T-cell (primary cell): ENCODE measurements at regions not wholly inside any gene's neighbourhood (a gene's known extent, or its start where the extent isn't known, plus 50 kb on each side); places are given as distances from the start of the nearest gene placed in this dataset.

Source experiments
- ATAC-seq, 4 experiments: fragments of 200-7000 bp in 3 of 4; fragments of 150-1000 bp in 1 of 4; cut with Tn5 transposase; replicated peaks in 1 of 4; 1 replicate in 3 of 4; 2 replicates in 1 of 4; pipeline ENCODE4 v1.10.0; 2021; ENCODE audit warnings: moderate library complexity in 3 of 4, mild to moderate bottlenecking in 2 of 4, moderate number of reproducible peaks in 1 of 4
- CTCF ChIA-PET, 2 donors: fragments of 300-600 bp; sonication (Branson Sonifier 250); formaldehyde crosslinking; loops; one replicate each; lab custom pipeline; 2022; ENCODE audit warnings: antibody characterized with exemption in 2 of 2; lab: Charles Lee
- POLR2A ChIA-PET, 2 donors: fragments of 300-600 bp; sonication (Branson Sonifier 250); formaldehyde crosslinking; loops; one replicate each; lab custom pipeline; 2022; ENCODE audit warnings: antibody characterized with exemption in 2 of 2; lab: Charles Lee
- DNase-seq, 35 experiments: peaks; one replicate each; pipeline versions ENCODE4 v3.0.0 to v3.0.0-alpha.2; 2013 to 2023
- H3K27ac ChIP-seq: one replicate; pipeline ENCODE4 v1.5.1; 2013; ENCODE audit warnings: low read length
- H3K27me3 ChIP-seq, 2 experiments: replicated peaks in 1 of 2; 1 replicate in 1 of 2; 2 replicates in 1 of 2; pipeline versions ENCODE4 v1.6.1 to v1.7.0; 2013; ENCODE audit warnings: low read length in 1 of 2, mixed read lengths in 1 of 2; ENCODE audit not compliant: control insufficient read depth in 2 of 2, insufficient read depth in 2 of 2; ENCODE audit errors: extremely low read depth in 1 of 2
- H3K36me3 ChIP-seq, 2 donors: 1 replicate in 1 of 2; 2 replicates in 1 of 2; pipeline versions ENCODE4 v1.6.1 to v1.7.0; 2013; ENCODE audit warnings: low read length in 1 of 2; ENCODE audit not compliant: control insufficient read depth in 2 of 2, insufficient read depth in 1 of 2; ENCODE audit errors: extremely low read depth in 1 of 2
- H3K4me1 ChIP-seq, 2 experiments: 1 replicate in 1 of 2; 2 replicates in 1 of 2; pipeline versions ENCODE4 v1.6.1 to v1.7.0; 2013; ENCODE audit warnings: low read length in 2 of 2, mixed read lengths in 1 of 2; ENCODE audit not compliant: insufficient read depth in 2 of 2, control insufficient read depth in 1 of 2; ENCODE audit errors: extremely low read depth in 1 of 2
- H3K4me3 ChIP-seq, 2 donors: 1 replicate in 1 of 2; 2 replicates in 1 of 2; pipeline versions ENCODE4 v1.5.1 to v1.7.0; 2013; ENCODE audit warnings: mild to moderate bottlenecking in 2 of 2, low read length in 1 of 2, moderate library complexity in 1 of 2; ENCODE audit not compliant: control insufficient read depth in 1 of 2; ENCODE audit errors: extremely low read depth in 1 of 2
- H3K9me3 ChIP-seq: 2 replicates; pipeline ENCODE4 v1.7.0; 2013
- H3K27ac Mint-ChIP-seq, 2 donors: one replicate each; pipeline ENCODE4 v1.8.0; 2020 to 2021; ENCODE audit warnings: mild to moderate bottlenecking in 2 of 2, mixed read lengths in 2 of 2
- H3K27me3 Mint-ChIP-seq, 2 donors: one replicate each; pipeline ENCODE4 v1.8.0; 2021 to 2022; ENCODE audit warnings: mixed read lengths in 2 of 2
- H3K36me3 Mint-ChIP-seq: one replicate; pipeline ENCODE4 v1.8.0; 2021; ENCODE audit warnings: mixed read lengths
- H3K4me1 Mint-ChIP-seq, 3 donors: one replicate each; pipeline ENCODE4 v1.8.0; 2020 to 2022; ENCODE audit warnings: mixed read lengths in 3 of 3, mild to moderate bottlenecking in 1 of 3
- H3K4me3 Mint-ChIP-seq, 3 donors: one replicate each; pipeline ENCODE4 v1.8.0; 2020 to 2022; ENCODE audit warnings: mild to moderate bottlenecking in 3 of 3, mixed read lengths in 3 of 3, moderate library complexity in 3 of 3
- H3K9me3 Mint-ChIP-seq, 3 donors: one replicate each; pipeline ENCODE4 v1.8.0; 2020 to 2022; ENCODE audit warnings: mixed read lengths in 3 of 3
- WGBS: methylation state at CpG from one replicate; pipeline ENCODE4 v1.1.5; 2013; ENCODE audit warnings: missing lambda C conversion rate; ENCODE audit not compliant: insufficient coverage; 5-methylcytosine and 5-hydroxymethylcytosine counted together

DNA sequence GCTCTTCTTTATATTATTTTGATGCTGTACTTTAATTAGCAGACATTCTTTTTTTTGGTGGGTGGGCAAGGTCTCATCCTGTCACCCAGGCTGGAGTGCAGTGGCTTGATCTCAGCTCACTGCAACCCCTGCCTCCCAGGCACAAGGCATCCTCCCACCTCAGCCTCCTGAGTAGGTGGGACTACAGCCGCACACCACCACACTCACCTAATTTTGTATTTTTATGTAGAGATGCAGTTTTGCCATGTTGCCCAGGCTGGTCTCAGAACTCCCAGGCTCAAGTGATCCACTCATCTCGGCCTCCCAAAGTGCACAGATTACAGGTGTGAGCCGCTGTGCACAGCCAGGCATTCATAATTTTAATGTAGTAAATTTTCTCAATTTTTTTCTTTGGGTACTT lies 608.1 kb downstream of the ZNF385D start:
- CTCF ChIA-PET = no interaction called here
- H3K4me3 Mint-ChIP-seq = no peak overlapping the region
- H3K27ac Mint-ChIP-seq = no peak overlapping the region
- POLR2A ChIA-PET = no interaction called here
- no peaks in the 10 kb centered on the region for H3K27me3 ChIP-seq
- no peak overlapping the region for H3K27ac ChIP-seq
- H3K4me1 ChIP-seq = no peaks in the 10 kb centered on the region
- H3K27me3 Mint-ChIP-seq = no peaks in the 10 kb centered on the region
- peaks cover 4 to 10% (median 5%) of the 10 kb centered on the region in 3 donors for H3K9me3 Mint-ChIP-seq
- H3K4me3 ChIP-seq = no peak overlapping the region
- H3K9me3 ChIP-seq = no peaks in the 10 kb centered on the region
- no peaks in the 10 kb centered on the region for H3K36me3 ChIP-seq
- no peaks in the 10 kb centered on the region for H3K36me3 Mint-ChIP-seq
- H3K4me1 Mint-ChIP-seq = no peaks in the 10 kb centered on the region
- no peak for ATAC-seq
- no CpG with 5 or more reads among the region's 3 CpGs for WGBS
- no peak for DNase-seq

DNA sequence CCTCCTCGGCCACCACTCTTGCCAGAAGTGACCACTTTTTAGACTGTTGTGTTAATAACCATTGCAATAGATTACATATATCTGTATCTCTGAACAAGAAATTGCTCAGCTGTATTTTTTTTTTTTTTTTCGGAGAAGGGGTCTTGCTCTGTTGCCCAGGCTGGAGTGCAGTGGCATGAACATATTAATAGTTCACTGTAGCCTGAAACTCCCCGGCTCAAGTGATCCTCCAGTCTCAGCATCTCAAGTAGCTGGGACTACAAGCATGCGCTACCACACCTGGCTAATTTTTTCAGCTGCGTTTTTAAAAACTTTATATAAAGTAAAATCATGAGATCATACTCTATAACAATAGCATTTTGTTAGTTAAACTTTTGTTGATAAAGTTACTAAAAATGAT lies 609.0 kb downstream of the ZNF385D start:
- no peak overlapping the region for H3K27ac Mint-ChIP-seq
- no CpG with 5 or more reads among the region's 5 CpGs for WGBS
- H3K4me3 Mint-ChIP-seq = no peak overlapping the region
- no peaks in the 10 kb centered on the region for H3K36me3 Mint-ChIP-seq
- ChIA-PET POLR2A (no interaction called here), CTCF (no interaction called here)
- no peaks in the 10 kb centered on the region for H3K27me3 Mint-ChIP-seq
- no peak overlapping the region for H3K4me3 ChIP-seq
- no peak overlapping the region for H3K27ac ChIP-seq
- no peaks in the 10 kb centered on the region for H3K4me1 ChIP-seq
- ATAC-seq = no peak
- no peaks in the 10 kb centered on the region for H3K27me3 ChIP-seq
- H3K36me3 ChIP-seq = no peaks in the 10 kb centered on the region
- peaks cover 4 to 10% (median 5%) of the 10 kb centered on the region in 3 donors for H3K9me3 Mint-ChIP-seq
- no peak for DNase-seq
- H3K9me3 ChIP-seq = no peaks in the 10 kb centered on the region
- H3K4me1 Mint-ChIP-seq = no peaks in the 10 kb centered on the region

DNA sequence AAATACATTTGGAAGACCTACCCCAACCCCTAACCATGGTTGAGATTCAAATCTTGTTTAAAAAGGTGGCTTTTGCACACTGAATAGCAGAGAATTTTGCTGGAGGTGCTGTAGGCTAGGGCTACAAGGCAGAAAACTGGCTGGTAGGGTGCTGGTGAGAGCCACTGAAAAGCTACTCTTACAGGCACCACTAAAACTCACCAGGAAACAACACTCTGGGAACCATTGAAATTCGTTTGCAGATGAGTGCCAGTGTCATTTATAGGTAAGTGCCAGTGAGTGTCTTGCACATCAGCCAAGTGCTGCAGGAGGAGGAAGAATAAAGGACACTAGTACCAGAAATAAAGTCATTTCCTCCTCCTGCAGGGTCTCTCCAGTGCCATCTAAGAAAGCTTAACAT lies 610.2 kb downstream of the ZNF385D start:
- ChIA-PET CTCF (interaction anchor here in 1 of 2 donors (0.6 kb wide), 1 partner anchor 435 kb away, joined by 3 read pairs; no protein-coding TSS in a partner anchor), POLR2A (no interaction called here)
- no peaks in the 10 kb centered on the region for H3K4me1 ChIP-seq
- H3K9me3 ChIP-seq = peaks cover 2% of the 10 kb centered on the region
- no peaks in the 10 kb centered on the region for H3K36me3 ChIP-seq
- no peaks in the 10 kb centered on the region for H3K27me3 Mint-ChIP-seq
- H3K27ac Mint-ChIP-seq = no peak overlapping the region
- H3K4me1 Mint-ChIP-seq = no peaks in the 10 kb centered on the region
- H3K4me3 ChIP-seq = no peak overlapping the region
- no CpG with 5 or more reads among the region's 1 CpG for WGBS
- no peak overlapping the region for H3K4me3 Mint-ChIP-seq
- DNase-seq (no peak), ATAC-seq (no peak)
- no peaks in the 10 kb centered on the region for H3K27me3 ChIP-seq
- no peaks in the 10 kb centered on the region for H3K36me3 Mint-ChIP-seq
- no peak overlapping the region for H3K27ac ChIP-seq
- H3K9me3 Mint-ChIP-seq = peaks cover 0 to 11% (median 5%) of the 10 kb centered on the region in 3 donors

DNA sequence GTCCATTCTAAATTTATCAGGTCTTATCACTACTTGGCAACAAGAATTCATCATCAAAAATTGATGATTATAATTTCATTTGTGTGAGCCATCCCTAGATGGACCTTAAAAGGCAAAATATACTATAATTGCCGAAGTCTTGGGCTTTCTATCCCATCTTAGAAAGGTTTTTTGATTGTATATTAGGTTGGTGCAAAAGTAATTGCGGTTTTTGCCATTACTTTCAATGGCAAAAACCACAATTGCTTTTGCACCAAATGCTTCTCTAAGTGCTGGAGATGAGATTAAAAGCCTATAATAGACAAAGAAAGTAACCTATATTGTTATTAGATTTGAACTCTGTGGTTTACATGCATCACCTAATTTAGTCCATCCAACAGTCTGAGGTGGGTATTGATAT lies 612.9 kb downstream of the ZNF385D start:
- no peak overlapping the region for H3K27ac Mint-ChIP-seq
- H3K4me3 Mint-ChIP-seq = no peak overlapping the region
- CTCF ChIA-PET = no interaction called here
- POLR2A ChIA-PET = no interaction called here
- H3K36me3 Mint-ChIP-seq = no peaks in the 10 kb centered on the region
- H3K27me3 Mint-ChIP-seq = no peaks in the 10 kb centered on the region
- DNase-seq (no peak), ATAC-seq (no peak)
- H3K27me3 ChIP-seq = no peaks in the 10 kb centered on the region
- H3K27ac ChIP-seq = no peak overlapping the region
- H3K9me3 Mint-ChIP-seq = peaks cover 0 to 9% (median 2%) of the 10 kb centered on the region in 3 donors
- WGBS = 50% methylated on average over 1 of the region's 2 CpGs
- no peaks in the 10 kb centered on the region for H3K36me3 ChIP-seq
- H3K4me3 ChIP-seq = no peak overlapping the region
- H3K9me3 ChIP-seq = peaks cover 2% of the 10 kb centered on the region
- no peaks in the 10 kb centered on the region for H3K4me1 ChIP-seq
- H3K4me1 Mint-ChIP-seq = no peaks in the 10 kb centered on the region

DNA sequence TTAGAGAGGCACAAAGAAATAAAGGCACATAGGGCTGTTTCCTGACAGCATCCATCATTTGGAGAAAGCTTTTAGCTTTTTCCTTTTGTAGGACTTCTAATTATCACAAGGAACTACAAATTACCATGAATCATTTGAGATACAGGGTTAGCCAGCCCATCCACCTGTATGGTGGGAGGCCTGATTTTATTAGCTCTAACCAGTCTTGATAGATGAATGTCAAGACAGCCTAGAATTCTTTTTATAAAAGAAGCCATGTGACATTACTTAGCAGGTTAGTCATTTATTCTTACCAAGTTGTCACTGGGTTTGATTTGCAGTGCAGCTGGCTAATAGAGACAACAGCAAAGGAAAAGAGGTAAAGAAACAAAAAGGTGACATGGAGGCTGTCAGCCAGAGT lies 618.1 kb downstream of the ZNF385D start:
- Histone ChIP-seq H3K4me1 (no peaks in the 10 kb centered on the region), H3K27ac (no peak overlapping the region), H3K27me3 (no peaks in the 10 kb centered on the region), H3K4me3 (no peak overlapping the region), H3K9me3 (peaks cover 2% of the 10 kb centered on the region), H3K36me3 (no peaks in the 10 kb centered on the region)
- CTCF ChIA-PET = no interaction called here
- Mint-ChIP-seq H3K4me3 (no peak overlapping the region), H3K9me3 (peaks cover 5 to 22% (median 6%) of the 10 kb centered on the region in 3 donors), H3K27ac (no peak overlapping the region), H3K4me1 (no peaks in the 10 kb centered on the region), H3K27me3 (no peaks in the 10 kb centered on the region), H3K36me3 (no peaks in the 10 kb centered on the region)
- no peak for DNase-seq
- POLR2A ChIA-PET = no interaction called here
- no peak for ATAC-seq

DNA sequence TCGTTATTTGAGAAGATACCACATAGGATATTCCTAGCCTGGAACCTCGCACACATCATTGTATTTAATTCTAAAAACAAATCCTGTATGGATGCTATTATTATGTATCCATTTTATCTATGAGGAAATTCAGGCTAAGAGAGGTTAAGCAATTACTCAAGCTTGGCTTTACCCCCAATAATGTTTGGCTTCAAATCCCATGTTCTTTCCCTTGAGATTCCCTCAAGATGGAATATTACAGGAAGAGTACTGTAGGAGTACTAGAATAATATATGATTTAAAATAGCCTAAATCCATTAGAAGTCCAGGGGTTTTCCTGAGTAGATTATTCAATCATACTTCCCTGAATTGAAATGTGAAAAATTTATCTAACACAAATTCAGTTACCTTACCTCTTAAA lies 630.2 kb downstream of the ZNF385D start:
- Mint-ChIP-seq H3K27me3 (no peaks in the 10 kb centered on the region), H3K9me3 (peaks cover 18 to 26% (median 21%) of the 10 kb centered on the region in 3 donors), H3K27ac (no peak overlapping the region), H3K4me3 (no peak overlapping the region), H3K36me3 (no peaks in the 10 kb centered on the region), H3K4me1 (no peaks in the 10 kb centered on the region)
- Histone ChIP-seq H3K36me3 (no peaks in the 10 kb centered on the region), H3K27ac (no peak overlapping the region), H3K4me1 (no peaks in the 10 kb centered on the region), H3K27me3 (no peaks in the 10 kb centered on the region), H3K4me3 (no peak overlapping the region), H3K9me3 (peaks cover 2% of the 10 kb centered on the region)
- WGBS = no CpG with 5 or more reads among the region's 2 CpGs
- ATAC-seq = no peak
- CTCF ChIA-PET = no interaction called here
- DNase-seq = no peak
- POLR2A ChIA-PET = no interaction called here

DNA sequence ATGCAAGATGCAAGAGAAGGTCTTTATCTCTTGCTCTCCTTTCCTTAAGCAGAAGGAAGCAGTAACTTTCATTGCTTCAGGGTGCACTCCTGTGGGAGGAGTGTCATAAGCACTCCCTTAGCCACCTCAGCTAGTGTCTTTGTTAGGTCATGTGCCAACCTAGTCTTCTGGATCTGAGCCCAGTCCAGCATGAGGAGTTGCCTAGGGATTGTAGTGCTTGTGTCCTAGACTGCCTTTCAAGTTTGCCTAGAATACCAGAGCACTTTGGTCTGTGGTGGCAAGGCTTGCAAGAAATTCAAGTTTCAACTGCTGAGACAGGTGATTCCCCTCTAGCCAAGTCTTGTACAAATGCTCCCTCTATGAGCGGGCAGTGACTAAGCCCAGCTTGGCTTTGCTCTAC lies 633.6 kb downstream of the ZNF385D start:
- CTCF ChIA-PET = no interaction called here

More for the DNA sequence above, 633.6 kb downstream of the ZNF385D start:
- Mint-ChIP-seq H3K4me3 (no peak overlapping the region), H3K27ac (no peak overlapping the region), H3K27me3 (no peaks in the 10 kb centered on the region), H3K9me3 (peaks cover 21 to 42% (median 23%) of the 10 kb centered on the region in 3 donors), H3K36me3 (no peaks in the 10 kb centered on the region), H3K4me1 (no peaks in the 10 kb centered on the region)
- no peaks in the 10 kb centered on the region for H3K4me1 ChIP-seq
- no peaks in the 10 kb centered on the region for H3K27me3 ChIP-seq
- H3K36me3 ChIP-seq = no peaks in the 10 kb centered on the region
- H3K27ac ChIP-seq = no peak overlapping the region
- DNase-seq = no peak
- H3K4me3 ChIP-seq = no peak overlapping the region
- POLR2A ChIA-PET = no interaction called here
- no peak for ATAC-seq
- H3K9me3 ChIP-seq = no peaks in the 10 kb centered on the region
- no CpG with 5 or more reads among the region's 1 CpG for WGBS
